Trophoblast cell (in vitro differentiated cells and primary cell): ENCODE measurements at regions not wholly inside any gene's neighbourhood (a gene's known extent, or its start where the extent isn't known, plus 50 kb on each side); places are given as distances from the start of the nearest gene placed in this dataset.

ENCODE experiments used
- DNase-seq, 2 donors: peaks; one replicate each; pipeline ENCODE4 v3.0.0-alpha.2; 2016
- H2AFZ ChIP-seq: 2 replicates; pipeline ENCODE4 v1.6.1; 2013; ENCODE audit warnings: low read length, moderate library complexity, mild to moderate bottlenecking; ENCODE audit not compliant: insufficient read depth, poor library complexity
- H2AK5ac ChIP-seq: 2 replicates; pipeline ENCODE4 v1.6.1; 2013; ENCODE audit warnings: mild to moderate bottlenecking, low read length
- H2BK120ac ChIP-seq: 2 replicates; pipeline ENCODE4 v1.6.1; 2013; ENCODE audit warnings: low read length, mild to moderate bottlenecking, moderate library complexity; ENCODE audit not compliant: insufficient read depth, poor library complexity
- H2BK12ac ChIP-seq: 2 replicates; pipeline ENCODE4 v1.6.1; 2013; ENCODE audit warnings: mild to moderate bottlenecking, low read length, moderate library complexity
- H2BK5ac ChIP-seq: 2 replicates; pipeline ENCODE4 v1.6.1; 2013; ENCODE audit warnings: low read length, low read depth, moderate library complexity, mild to moderate bottlenecking; ENCODE audit not compliant: poor library complexity
- H3K14ac ChIP-seq: 2 replicates; pipeline ENCODE4 v1.6.1; 2013; ENCODE audit warnings: mild to moderate bottlenecking, low read length
- H3K18ac ChIP-seq: 2 replicates; pipeline ENCODE4 v1.6.1; 2013; ENCODE audit warnings: mild to moderate bottlenecking, low read length
- H3K23ac ChIP-seq: 2 replicates; pipeline ENCODE4 v1.6.1; 2013; ENCODE audit warnings: low read length
- H3K27ac ChIP-seq: 2 replicates; pipeline ENCODE4 v1.5.1; 2013; ENCODE audit warnings: low read depth, mild to moderate bottlenecking, inconsistent platforms, low read length, moderate library complexity
- H3K27me3 ChIP-seq: 2 replicates; pipeline ENCODE4 v1.6.1; 2013; ENCODE audit warnings: inconsistent platforms, mild to moderate bottlenecking, low read length, moderate library complexity; ENCODE audit not compliant: insufficient read depth
- H3K36me3 ChIP-seq, 2 experiments: 1 replicate in 1 of 2; 2 replicates in 1 of 2; pipeline ENCODE4 v1.6.1; 2013; ENCODE audit warnings: low read length in 2 of 2, mild to moderate bottlenecking in 2 of 2, moderate library complexity in 1 of 2; ENCODE audit not compliant: insufficient read depth in 2 of 2, control insufficient read depth in 1 of 2
- H3K4ac ChIP-seq: 2 replicates; pipeline ENCODE4 v1.6.1; 2013; ENCODE audit warnings: low read depth, mild to moderate bottlenecking, low read length, moderate library complexity
- H3K4me1 ChIP-seq, 2 experiments: 1 replicate in 1 of 2; 2 replicates in 1 of 2; pipeline ENCODE4 v1.6.1; 2013; ENCODE audit warnings: low read length in 2 of 2, mild to moderate bottlenecking in 2 of 2, moderate library complexity in 1 of 2; ENCODE audit not compliant: insufficient read depth in 2 of 2, control insufficient read depth in 1 of 2
- H3K4me2 ChIP-seq: 2 replicates; pipeline ENCODE4 v1.6.1; 2013; ENCODE audit warnings: inconsistent platforms, mild to moderate bottlenecking, low read length, moderate library complexity
- H3K4me3 ChIP-seq: 2 replicates; pipeline ENCODE4 v1.5.1; 2013; ENCODE audit warnings: mild to moderate bottlenecking, low read depth, low read length, inconsistent platforms
- H3K79me1 ChIP-seq: one replicate; pipeline ENCODE4 v1.6.1; 2013; ENCODE audit warnings: low read length
- H3K79me2 ChIP-seq: 2 replicates; pipeline ENCODE4 v1.6.1; 2013; ENCODE audit warnings: low read length, mild to moderate bottlenecking; ENCODE audit not compliant: control insufficient read depth, insufficient read depth, poor library complexity
- H3K9ac ChIP-seq: 2 replicates; pipeline ENCODE4 v1.6.1; 2013; ENCODE audit warnings: mild to moderate bottlenecking, low read length
- H3K9me3 ChIP-seq: 2 replicates; pipeline ENCODE4 v1.6.1; 2013; ENCODE audit warnings: low read depth, mild to moderate bottlenecking, control low read depth, inconsistent platforms, low read length; ENCODE audit not compliant: insufficient read depth
- H4K12ac ChIP-seq: 2 replicates; pipeline ENCODE4 v1.6.1; 2013; ENCODE audit warnings: low read depth, mild to moderate bottlenecking, low read length, moderate library complexity
- H4K8ac ChIP-seq: 2 replicates; pipeline ENCODE4 v1.6.1; 2013; ENCODE audit warnings: low read depth, mild to moderate bottlenecking, low read length, moderate library complexity
- H4K91ac ChIP-seq: one replicate; pipeline ENCODE4 v1.6.1; 2013; ENCODE audit warnings: low read depth, mild to moderate bottlenecking, low read length, moderate library complexity
- WGBS: extraction: QIAGEN DNeasy Blood & Tissue Kit; methylation state at CpG from one replicate; pipeline ENCODE4 v1.1.7; 2013; ENCODE audit warnings: missing lambda C conversion rate; ENCODE audit not compliant: insufficient read length, insufficient coverage; ENCODE audit errors: extremely low coverage; 5-methylcytosine and 5-hydroxymethylcytosine counted together

GRCh38 chr3:157592769-157593168 is 89.6 kb upstream of the VEPH1 start:
- no peak overlapping the region for H2AFZ ChIP-seq
- no peak overlapping the region for H3K23ac ChIP-seq
- H3K4me1 ChIP-seq = no peaks in the 10 kb centered on the region
- no peak overlapping the region for H3K27ac ChIP-seq
- H4K91ac ChIP-seq = no peak overlapping the region
- H4K8ac ChIP-seq = no peak overlapping the region
- H3K27me3 ChIP-seq = no peaks in the 10 kb centered on the region
- no peak overlapping the region for H3K4me3 ChIP-seq
- no peak overlapping the region for H2BK120ac ChIP-seq
- no peak overlapping the region for H3K4me2 ChIP-seq
- DNase-seq = no peak
- H2BK5ac ChIP-seq = no peak overlapping the region
- H3K18ac ChIP-seq = no peak overlapping the region
- H3K14ac ChIP-seq = no peak overlapping the region
- H3K79me1 ChIP-seq = no peaks in the 10 kb centered on the region
- no peaks in the 10 kb centered on the region for H3K36me3 ChIP-seq
- no peak overlapping the region for H3K9ac ChIP-seq
- no peak overlapping the region for H2BK12ac ChIP-seq
- no CpG with 5 or more reads among the region's 6 CpGs for WGBS
- H3K9me3 ChIP-seq = no peaks in the 10 kb centered on the region
- no peak overlapping the region for H4K12ac ChIP-seq
- H2AK5ac ChIP-seq = no peak overlapping the region
- H3K79me2 ChIP-seq = no peaks in the 10 kb centered on the region
- no peak overlapping the region for H3K4ac ChIP-seq

- H3K23ac ChIP-seq = no peak overlapping the region
- H3K18ac ChIP-seq = no peak overlapping the region
- H3K4me3 ChIP-seq = no peak overlapping the region
- H2BK12ac ChIP-seq = no peak overlapping the region
- no peak overlapping the region for H4K8ac ChIP-seq
- no peak overlapping the region for H4K12ac ChIP-seq
- H3K79me2 ChIP-seq = no peaks in the 10 kb centered on the region
- no peaks in the 10 kb centered on the region for H3K9me3 ChIP-seq
- H3K27me3 ChIP-seq = no peaks in the 10 kb centered on the region
- H2AFZ ChIP-seq = no peak overlapping the region
- H3K14ac ChIP-seq = no peak overlapping the region
- no peak overlapping the region for H2BK120ac ChIP-seq
- H3K4me2 ChIP-seq = no peak overlapping the region
- no peak for DNase-seq
- H2AK5ac ChIP-seq = no peak overlapping the region
- no peaks in the 10 kb centered on the region for H3K36me3 ChIP-seq
- H3K27ac ChIP-seq = no peak overlapping the region
- no peak overlapping the region for H4K91ac ChIP-seq
- no peak overlapping the region for H3K9ac ChIP-seq
- no peak overlapping the region for H3K4ac ChIP-seq
- H3K79me1 ChIP-seq = no peaks in the 10 kb centered on the region
- no peaks in the 10 kb centered on the region for H3K4me1 ChIP-seq
- no CpG with 5 or more reads among the region's 1 CpG for WGBS
- no peak overlapping the region for H2BK5ac ChIP-seq
Observed at GRCh38 chr3:157590273-157590672, 87.1 kb upstream of the VEPH1 start.

- DNase-seq = no peak
- H3K23ac ChIP-seq = no peak overlapping the region
- H2BK120ac ChIP-seq = no peak overlapping the region
- H2AFZ ChIP-seq = no peak overlapping the region
- no CpG with 5 or more reads among the region's 2 CpGs for WGBS
- H4K91ac ChIP-seq = no peak overlapping the region
- H3K4ac ChIP-seq = no peak overlapping the region
- no peaks in the 10 kb centered on the region for H3K36me3 ChIP-seq
- no peaks in the 10 kb centered on the region for H3K27me3 ChIP-seq
- no peak overlapping the region for H3K14ac ChIP-seq
- H4K12ac ChIP-seq = no peak overlapping the region
- no peak overlapping the region for H2BK5ac ChIP-seq
- H3K18ac ChIP-seq = no peak overlapping the region
- no peak overlapping the region for H3K4me2 ChIP-seq
- H3K9ac ChIP-seq = no peak overlapping the region
- H3K4me3 ChIP-seq = no peak overlapping the region
- no peaks in the 10 kb centered on the region for H3K9me3 ChIP-seq
- no peak overlapping the region for H4K8ac ChIP-seq
- no peak overlapping the region for H2AK5ac ChIP-seq
- H3K79me1 ChIP-seq = no peaks in the 10 kb centered on the region
- no peak overlapping the region for H2BK12ac ChIP-seq
- no peak overlapping the region for H3K27ac ChIP-seq
- no peaks in the 10 kb centered on the region for H3K4me1 ChIP-seq
- H3K79me2 ChIP-seq = no peaks in the 10 kb centered on the region
Observed at GRCh38 chr3:157589211-157589610, 86.0 kb upstream of the VEPH1 start.

- no peak overlapping the region for H3K27ac ChIP-seq
- H2BK5ac ChIP-seq = no peak overlapping the region
- H3K9me3 ChIP-seq = no peaks in the 10 kb centered on the region
- H4K12ac ChIP-seq = no peak overlapping the region
- H3K23ac ChIP-seq = no peak overlapping the region
- H3K18ac ChIP-seq = no peak overlapping the region
- H2BK12ac ChIP-seq = no peak overlapping the region
- H3K79me2 ChIP-seq = no peaks in the 10 kb centered on the region
- no peak overlapping the region for H2AK5ac ChIP-seq
- no peak overlapping the region for H3K4me3 ChIP-seq
- no peak overlapping the region for H2BK120ac ChIP-seq
- no peak for DNase-seq
- no peaks in the 10 kb centered on the region for H3K79me1 ChIP-seq
- H2AFZ ChIP-seq = no peak overlapping the region
- H3K4me1 ChIP-seq = no peaks in the 10 kb centered on the region
- no peak overlapping the region for H3K4ac ChIP-seq
- no peaks in the 10 kb centered on the region for H3K27me3 ChIP-seq
- H3K14ac ChIP-seq = no peak overlapping the region
- H3K9ac ChIP-seq = no peak overlapping the region
- no peaks in the 10 kb centered on the region for H3K36me3 ChIP-seq
- no peak overlapping the region for H3K4me2 ChIP-seq
- H4K8ac ChIP-seq = no peak overlapping the region
- H4K91ac ChIP-seq = no peak overlapping the region
Observed at GRCh38 chr3:157588386-157589060, 85.3 kb upstream of the VEPH1 start.
